HEK293 (cell line): ENCODE measurements at regions not wholly inside any gene's neighbourhood (a gene's known extent, or its start where the extent isn't known, plus 50 kb on each side); places are given as distances from the start of the nearest gene placed in this dataset.

Source experiments
- TCF7L2 ChIP-seq: IDR thresholded peaks from 2 replicates; pipeline ENCODE4 v1.6.1; 2011; ENCODE audit warnings: low read depth, mild to moderate bottlenecking, inconsistent platforms, low read length, moderate library complexity, borderline replicate concordance
- ZNF121 ChIP-seq: fragments of 450-650 bp; formaldehyde crosslinking; IDR thresholded peaks from 2 replicates; pipeline ENCODE4 v1.5.1; 2016; ENCODE audit warnings: missing biosample characterization, missing genetic modification characterization
- ZNF677 ChIP-seq: fragments of 450-650 bp; IDR thresholded peaks from 2 replicates; pipeline ENCODE4 v1.5.0; 2018; ENCODE audit warnings: missing biosample characterization, mild to moderate bottlenecking, missing genetic modification characterization, moderate library complexity
- ZNF837 ChIP-seq: fragments of 450-650 bp; formaldehyde crosslinking; IDR thresholded peaks from 2 replicates; pipeline ENCODE4 v1.5.1; 2016; ENCODE audit warnings: missing biosample characterization, missing genetic modification characterization
- TF ChIP-seq, protein P1 (sequence below): fragments of 450-650 bp; formaldehyde crosslinking; IDR thresholded peaks from 2 replicates; pipeline ENCODE4 v1.5.1; 2016; ENCODE audit warnings: missing biosample characterization, missing genetic modification characterization

DNA sequence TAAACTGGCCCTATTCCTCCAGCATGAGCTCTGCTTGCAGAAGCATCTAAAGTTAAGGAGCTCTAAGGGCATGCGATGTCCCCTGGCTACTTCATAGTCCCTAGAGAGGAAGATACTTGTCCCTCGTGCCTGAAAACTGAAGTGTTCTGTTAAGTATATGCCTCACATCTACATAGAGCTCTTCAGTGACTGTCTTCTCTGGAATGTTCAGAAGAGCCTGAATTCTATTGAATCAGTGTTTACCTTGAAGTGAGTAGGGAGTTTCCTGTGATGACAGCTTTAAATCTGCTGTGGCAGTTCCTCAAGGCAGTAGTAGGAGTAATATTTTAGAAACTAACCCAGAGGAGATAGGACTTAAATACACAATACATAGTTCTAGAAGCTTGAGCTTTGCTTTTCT lies 111.2 kb downstream of the ZNF518B start:
- TF ChIP-seq, protein P1, sequence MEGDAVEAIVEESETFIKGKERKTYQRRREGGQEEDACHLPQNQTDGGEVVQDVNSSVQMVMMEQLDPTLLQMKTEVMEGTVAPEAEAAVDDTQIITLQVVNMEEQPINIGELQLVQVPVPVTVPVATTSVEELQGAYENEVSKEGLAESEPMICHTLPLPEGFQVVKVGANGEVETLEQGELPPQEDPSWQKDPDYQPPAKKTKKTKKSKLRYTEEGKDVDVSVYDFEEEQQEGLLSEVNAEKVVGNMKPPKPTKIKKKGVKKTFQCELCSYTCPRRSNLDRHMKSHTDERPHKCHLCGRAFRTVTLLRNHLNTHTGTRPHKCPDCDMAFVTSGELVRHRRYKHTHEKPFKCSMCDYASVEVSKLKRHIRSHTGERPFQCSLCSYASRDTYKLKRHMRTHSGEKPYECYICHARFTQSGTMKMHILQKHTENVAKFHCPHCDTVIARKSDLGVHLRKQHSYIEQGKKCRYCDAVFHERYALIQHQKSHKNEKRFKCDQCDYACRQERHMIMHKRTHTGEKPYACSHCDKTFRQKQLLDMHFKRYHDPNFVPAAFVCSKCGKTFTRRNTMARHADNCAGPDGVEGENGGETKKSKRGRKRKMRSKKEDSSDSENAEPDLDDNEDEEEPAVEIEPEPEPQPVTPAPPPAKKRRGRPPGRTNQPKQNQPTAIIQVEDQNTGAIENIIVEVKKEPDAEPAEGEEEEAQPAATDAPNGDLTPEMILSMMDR (tag by site-specific recombination): no peak
- no peak for TF ChIP-seq ZNF677 (tag by site-specific recombination)
- TF ChIP-seq ZNF837 (tag by site-specific recombination): no peak
- TF ChIP-seq ZNF121 (tag by site-specific recombination): no peak
- no peak for TF ChIP-seq TCF7L2
